GM21381 (cell line): ENCODE measurements at regions not wholly inside any gene's neighbourhood (a gene's known extent, or its start where the extent isn't known, plus 50 kb on each side); places are given as distances from the start of the nearest gene placed in this dataset.
"Not testable (repeated sequence)": the region's sequence is repeated elsewhere in the genome, so short reads cannot be mapped to it uniquely, and the experiment has no call there.

ENCODE experiments used
- ATAC-seq: cut with Tn5 transposase; IDR thresholded peaks from one replicate; pipeline ENCODE4 v1.9.1; 2021; ENCODE audit warnings: mild to moderate bottlenecking, moderate library complexity; ENCODE audit not compliant: unreplicated experiment

- no peak for ATAC-seq
Observed at GRCh38 chr11:122023614-122024250, 92.3 kb downstream of the BLID start.

- no peak for ATAC-seq
Observed at GRCh38 chr11:122022646-122023045, 93.4 kb downstream of the BLID start.

- no peak for ATAC-seq
Observed at GRCh38 chr11:122020902-122021301, 95.1 kb downstream of the BLID start.

- no peak for ATAC-seq
Observed at GRCh38 chr11:122019908-122020694, 95.9 kb downstream of the BLID start.

- ATAC-seq: no peak
Observed at GRCh38 chr11:122007601-122008071, 108.4 kb downstream of the BLID start.

GRCh38 chr11:122004446-122004845 is 111.6 kb downstream of the BLID start:
- ATAC-seq: no peak

GRCh38 chr11:122002926-122003325 is 113.1 kb downstream of the BLID start:
- no peak for ATAC-seq

GRCh38 chr11:122002047-122002446 is 114.0 kb downstream of the BLID start:
- no peak for ATAC-seq

- no peak for ATAC-seq
Observed at GRCh38 chr11:121999651-122000050, 116.4 kb downstream of the BLID start.

GRCh38 chr11:121996574-121996973 is 119.4 kb downstream of the BLID start:
- ATAC-seq: no peak

- no peak for ATAC-seq
Observed at GRCh38 chr11:121983901-121984300, 132.1 kb downstream of the BLID start.

- not testable (repeated sequence) for ATAC-seq
Observed at GRCh38 chr11:121977914-121978313, 138.1 kb downstream of the BLID start.

- ATAC-seq: no peak
Observed at GRCh38 chr11:121968638-121969037, 147.4 kb downstream of the BLID start.

- ATAC-seq: no peak
Observed at GRCh38 chr11:121967131-121967704, 148.8 kb downstream of the BLID start.

GRCh38 chr11:121965330-121965729 is 150.7 kb downstream of the BLID start:
- ATAC-seq: no peak

GRCh38 chr11:121964591-121964990 is 151.4 kb downstream of the BLID start:
- no peak for ATAC-seq

GRCh38 chr11:121963846-121964245 is 152.2 kb downstream of the BLID start:
- not testable (repeated sequence) for ATAC-seq

GRCh38 chr11:121961321-121961801 is 154.7 kb downstream of the BLID start:
- no peak for ATAC-seq

GRCh38 chr11:121958971-121959325 is 157.1 kb downstream of the BLID start:
- no peak for ATAC-seq

- no peak for ATAC-seq
Observed at GRCh38 chr11:121958323-121958970, 157.6 kb downstream of the BLID start.

GRCh38 chr11:121953122-121953521 is 162.9 kb downstream of the BLID start:
- no peak for ATAC-seq
